ENCODE measurements at regions not wholly inside any gene's neighbourhood (a gene's known extent, or its start where the extent isn't known, plus 50 kb on each side); places are given as distances from the start of the nearest gene placed in this dataset.

GRCh38 chr18:56455874-56456273 lies 182.5 kb downstream of the TXNL1 start:
- Histone ChIP-seq H3K9me3 (ENCODE audit: control insufficient read depth, insufficient read depth, low read depth, low read length) (no peaks in the 10 kb centered on the region), H3K4me3 (ENCODE audit: low read depth, low read length) (no peak overlapping the region), H3K4me1 (ENCODE audit: control insufficient read depth, insufficient read depth, low read length) (no peaks in the 10 kb centered on the region), H3K36me3 (ENCODE audit: control insufficient read depth in 2 of 2, insufficient read depth in 1 of 2, low read length in 2 of 2) (no peaks in the 10 kb centered on the region), H3K27ac (ENCODE audit: extremely low read depth, low read depth, low read length) (no peak overlapping the region)
- TF ChIP-seq ZFP41 (tag by site-specific recombination; IDR thresholded peaks at IDR 0.05; ENCODE audit: borderline replicate concordance) (no peak), ZNF776 (tag by site-specific recombination; IDR thresholded peaks at IDR 0.05; ENCODE audit: borderline replicate concordance) (no peak), HIC1 (tag by site-specific recombination; IDR thresholded peaks at IDR 0.05) (no peak), ZNF555 (tag by site-specific recombination; conservative IDR thresholded peaks at IDR 0.05) (no peak), ZNF138 (tag by site-specific recombination; IDR thresholded peaks at IDR 0.05; ENCODE audit: borderline replicate concordance) (no peak), MYNN (tag by site-specific recombination; IDR thresholded peaks at IDR 0.05; ENCODE audit: borderline replicate concordance) (no peak), ZNF624 (tag by site-specific recombination; IDR thresholded peaks at IDR 0.05) (no peak), ZNF623 (tag by site-specific recombination; IDR thresholded peaks at IDR 0.05) (no peak), SP7 (tag by site-specific recombination; IDR thresholded peaks at IDR 0.05) (no peak), ZSCAN30 (tag by site-specific recombination; IDR thresholded peaks at IDR 0.05) (no peak), ZNF19 (tag by site-specific recombination; IDR thresholded peaks at IDR 0.05; ENCODE audit: low read depth) (no peak), ZNF211 (tag by site-specific recombination; IDR thresholded peaks at IDR 0.05; ENCODE audit: low read depth) (no peak), ZNF514 (tag by site-specific recombination; IDR thresholded peaks at IDR 0.05) (no peak), ZNF248 (tag by site-specific recombination; IDR thresholded peaks at IDR 0.05) (no peak)
- TF ChIP-seq, protein P1, sequence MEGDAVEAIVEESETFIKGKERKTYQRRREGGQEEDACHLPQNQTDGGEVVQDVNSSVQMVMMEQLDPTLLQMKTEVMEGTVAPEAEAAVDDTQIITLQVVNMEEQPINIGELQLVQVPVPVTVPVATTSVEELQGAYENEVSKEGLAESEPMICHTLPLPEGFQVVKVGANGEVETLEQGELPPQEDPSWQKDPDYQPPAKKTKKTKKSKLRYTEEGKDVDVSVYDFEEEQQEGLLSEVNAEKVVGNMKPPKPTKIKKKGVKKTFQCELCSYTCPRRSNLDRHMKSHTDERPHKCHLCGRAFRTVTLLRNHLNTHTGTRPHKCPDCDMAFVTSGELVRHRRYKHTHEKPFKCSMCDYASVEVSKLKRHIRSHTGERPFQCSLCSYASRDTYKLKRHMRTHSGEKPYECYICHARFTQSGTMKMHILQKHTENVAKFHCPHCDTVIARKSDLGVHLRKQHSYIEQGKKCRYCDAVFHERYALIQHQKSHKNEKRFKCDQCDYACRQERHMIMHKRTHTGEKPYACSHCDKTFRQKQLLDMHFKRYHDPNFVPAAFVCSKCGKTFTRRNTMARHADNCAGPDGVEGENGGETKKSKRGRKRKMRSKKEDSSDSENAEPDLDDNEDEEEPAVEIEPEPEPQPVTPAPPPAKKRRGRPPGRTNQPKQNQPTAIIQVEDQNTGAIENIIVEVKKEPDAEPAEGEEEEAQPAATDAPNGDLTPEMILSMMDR (tag by site-specific recombination; IDR thresholded peaks at IDR 0.05), result no peak
- TF ChIP-seq, protein P2, sequence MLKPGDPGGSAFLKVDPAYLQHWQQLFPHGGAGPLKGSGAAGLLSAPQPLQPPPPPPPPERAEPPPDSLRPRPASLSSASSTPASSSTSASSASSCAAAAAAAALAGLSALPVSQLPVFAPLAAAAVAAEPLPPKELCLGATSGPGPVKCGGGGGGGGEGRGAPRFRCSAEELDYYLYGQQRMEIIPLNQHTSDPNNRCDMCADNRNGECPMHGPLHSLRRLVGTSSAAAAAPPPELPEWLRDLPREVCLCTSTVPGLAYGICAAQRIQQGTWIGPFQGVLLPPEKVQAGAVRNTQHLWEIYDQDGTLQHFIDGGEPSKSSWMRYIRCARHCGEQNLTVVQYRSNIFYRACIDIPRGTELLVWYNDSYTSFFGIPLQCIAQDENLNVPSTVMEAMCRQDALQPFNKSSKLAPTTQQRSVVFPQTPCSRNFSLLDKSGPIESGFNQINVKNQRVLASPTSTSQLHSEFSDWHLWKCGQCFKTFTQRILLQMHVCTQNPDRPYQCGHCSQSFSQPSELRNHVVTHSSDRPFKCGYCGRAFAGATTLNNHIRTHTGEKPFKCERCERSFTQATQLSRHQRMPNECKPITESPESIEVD (tag by site-specific recombination; IDR thresholded peaks at IDR 0.05), result no peak
- ChIA-PET POLR2A (no interaction called here), CTCF (no interaction called here)

DNA sequence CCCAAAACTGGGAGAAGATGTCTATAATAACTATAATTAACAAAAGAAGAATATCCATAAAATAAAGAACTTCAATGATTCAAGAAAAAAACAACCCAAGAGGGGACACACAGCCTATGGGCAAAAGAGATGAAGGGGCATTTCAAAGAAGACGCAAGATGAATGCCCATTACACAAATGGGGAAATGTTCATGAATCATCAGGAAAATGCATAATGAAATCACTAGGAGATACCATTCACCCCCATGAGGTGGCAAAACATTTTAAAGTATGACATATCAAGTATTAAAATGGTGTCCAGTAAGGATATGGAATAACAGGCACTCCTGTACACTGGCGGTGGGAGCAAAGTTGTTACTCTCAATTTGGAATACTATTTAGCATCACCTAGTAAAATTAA lies 183.3 kb downstream of the TXNL1 start:
- ChIA-PET POLR2A (no interaction called here), CTCF (no interaction called here)
- H3K4me1 ChIP-seq (ENCODE audit: control insufficient read depth, insufficient read depth, low read length), result no peaks in the 10 kb centered on the region
- no peak overlapping the region for H3K27ac ChIP-seq (ENCODE audit: extremely low read depth, low read depth, low read length)
- no peak overlapping the region for H3K4me3 ChIP-seq (ENCODE audit: low read depth, low read length)
- no peaks in the 10 kb centered on the region for H3K9me3 ChIP-seq (ENCODE audit: control insufficient read depth, insufficient read depth, low read depth, low read length)
- H3K36me3 ChIP-seq (ENCODE audit: control insufficient read depth in 2 of 2, insufficient read depth in 1 of 2, low read length in 2 of 2), result no peaks in the 10 kb centered on the region
- TF ChIP-seq ZNF155 (tag by site-specific recombination; IDR thresholded peaks at IDR 0.05) (no peak), ZNF175 (tag by site-specific recombination; IDR thresholded peaks at IDR 0.05) (no peak), ZNF169 (tag by site-specific recombination; IDR thresholded peaks at IDR 0.05) (no peak), PATZ1 (tag by site-specific recombination; IDR thresholded peaks at IDR 0.05) (no peak), RBAK (tag by site-specific recombination; IDR thresholded peaks at IDR 0.05) (no peak), ZNF473 (tag by site-specific recombination; IDR thresholded peaks at IDR 0.05) (no peak), ZNF394 (tag by site-specific recombination; IDR thresholded peaks at IDR 0.05; ENCODE audit: borderline replicate concordance) (no peak), SALL2 (tag by site-specific recombination; IDR thresholded peaks at IDR 0.05; ENCODE audit: borderline replicate concordance) (no peak), ZNF501 (tag by site-specific recombination; IDR thresholded peaks at IDR 0.05) (no peak), ZNF624 (tag by site-specific recombination; IDR thresholded peaks at IDR 0.05) (no peak), KLF1 (tag by site-specific recombination; IDR thresholded peaks at IDR 0.05) (no peak), ZNF132 (tag by site-specific recombination; IDR thresholded peaks at IDR 0.05; ENCODE audit: borderline replicate concordance) (no peak), ZNF658 (tag by site-specific recombination; IDR thresholded peaks at IDR 0.05) (no peak), ZNF202 (tag by site-specific recombination; IDR thresholded peaks at IDR 0.05; ENCODE audit: borderline replicate concordance) (no peak), ZNF514 (tag by site-specific recombination; IDR thresholded peaks at IDR 0.05) (no peak)
